Fibroblast of mammary gland (primary cell): ENCODE measurements at regions not wholly inside any gene's neighbourhood (a gene's known extent, or its start where the extent isn't known, plus 50 kb on each side); places are given as distances from the start of the nearest gene placed in this dataset.
A peak's percentile ranks its signal among the peaks of the same experiment; 100 is the strongest.

Experiments used
- DNase-seq: peaks from one replicate; pipeline ENCODE4 v3.0.0-alpha.2; 2010; ENCODE audit warnings: low read depth
- H3K4me3 ChIP-seq: 2 replicates; pipeline ENCODE4 v1.5.1; 2011; ENCODE audit warnings: low read depth, mild to moderate bottlenecking, low read length, moderate library complexity; ENCODE audit not compliant: control insufficient read depth
- TF ChIP-seq, protein P1 (sequence below): conservative IDR thresholded peaks from 2 replicates; pipeline ENCODE4 v1.5.1; 2011; ENCODE audit warnings: low read depth, low read length, inconsistent platforms; ENCODE audit not compliant: control insufficient read depth, insufficient read depth

DNA sequence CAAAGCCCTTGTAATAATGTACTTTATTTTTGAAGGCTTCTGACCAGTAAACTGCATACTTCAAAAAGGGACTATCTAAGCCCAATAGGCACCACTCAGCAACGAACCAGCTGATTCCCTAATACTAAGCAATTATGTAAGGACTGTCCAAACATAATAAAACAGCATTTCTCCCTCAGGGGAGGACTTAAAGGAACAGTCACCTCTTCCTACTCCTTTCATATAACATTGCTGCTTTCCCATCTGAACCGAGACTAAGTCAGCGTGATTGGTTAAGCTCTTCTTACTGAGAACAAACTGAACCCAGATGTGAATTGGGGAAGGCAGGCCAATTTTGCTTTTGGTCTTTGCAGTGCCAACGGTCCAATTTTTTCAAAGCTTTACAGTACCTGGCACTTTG lies 420.0 kb downstream of the METTL15 start:
- TF ChIP-seq, protein P1, sequence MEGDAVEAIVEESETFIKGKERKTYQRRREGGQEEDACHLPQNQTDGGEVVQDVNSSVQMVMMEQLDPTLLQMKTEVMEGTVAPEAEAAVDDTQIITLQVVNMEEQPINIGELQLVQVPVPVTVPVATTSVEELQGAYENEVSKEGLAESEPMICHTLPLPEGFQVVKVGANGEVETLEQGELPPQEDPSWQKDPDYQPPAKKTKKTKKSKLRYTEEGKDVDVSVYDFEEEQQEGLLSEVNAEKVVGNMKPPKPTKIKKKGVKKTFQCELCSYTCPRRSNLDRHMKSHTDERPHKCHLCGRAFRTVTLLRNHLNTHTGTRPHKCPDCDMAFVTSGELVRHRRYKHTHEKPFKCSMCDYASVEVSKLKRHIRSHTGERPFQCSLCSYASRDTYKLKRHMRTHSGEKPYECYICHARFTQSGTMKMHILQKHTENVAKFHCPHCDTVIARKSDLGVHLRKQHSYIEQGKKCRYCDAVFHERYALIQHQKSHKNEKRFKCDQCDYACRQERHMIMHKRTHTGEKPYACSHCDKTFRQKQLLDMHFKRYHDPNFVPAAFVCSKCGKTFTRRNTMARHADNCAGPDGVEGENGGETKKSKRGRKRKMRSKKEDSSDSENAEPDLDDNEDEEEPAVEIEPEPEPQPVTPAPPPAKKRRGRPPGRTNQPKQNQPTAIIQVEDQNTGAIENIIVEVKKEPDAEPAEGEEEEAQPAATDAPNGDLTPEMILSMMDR = no peak

DNA sequence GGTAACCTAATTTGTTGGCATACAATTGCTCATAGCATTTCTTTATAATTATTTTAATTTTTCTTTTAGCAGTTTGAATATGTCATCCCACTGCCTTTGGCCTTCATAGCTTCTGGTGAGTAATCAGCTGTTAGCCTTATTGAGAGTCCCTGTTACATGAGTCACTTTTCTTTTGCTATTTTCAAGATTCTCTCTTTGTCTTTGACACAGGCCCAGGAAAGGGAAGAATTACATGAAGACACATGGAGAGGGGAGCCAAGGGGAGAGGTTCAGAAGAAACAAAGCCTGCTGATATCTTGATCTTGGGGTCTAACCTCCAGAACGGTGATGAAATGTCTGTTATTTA lies 418.2 kb downstream of the METTL15 start:
- TF ChIP-seq, protein P1 = no peak
- no peak overlapping the region for H3K4me3 ChIP-seq
- peak; percentile 25 for DNase-seq

More for the DNA sequence above, 420.0 kb downstream of the METTL15 start:
- H3K4me3 ChIP-seq = no peak overlapping the region
- DNase-seq = peak; percentile 25

DNA sequence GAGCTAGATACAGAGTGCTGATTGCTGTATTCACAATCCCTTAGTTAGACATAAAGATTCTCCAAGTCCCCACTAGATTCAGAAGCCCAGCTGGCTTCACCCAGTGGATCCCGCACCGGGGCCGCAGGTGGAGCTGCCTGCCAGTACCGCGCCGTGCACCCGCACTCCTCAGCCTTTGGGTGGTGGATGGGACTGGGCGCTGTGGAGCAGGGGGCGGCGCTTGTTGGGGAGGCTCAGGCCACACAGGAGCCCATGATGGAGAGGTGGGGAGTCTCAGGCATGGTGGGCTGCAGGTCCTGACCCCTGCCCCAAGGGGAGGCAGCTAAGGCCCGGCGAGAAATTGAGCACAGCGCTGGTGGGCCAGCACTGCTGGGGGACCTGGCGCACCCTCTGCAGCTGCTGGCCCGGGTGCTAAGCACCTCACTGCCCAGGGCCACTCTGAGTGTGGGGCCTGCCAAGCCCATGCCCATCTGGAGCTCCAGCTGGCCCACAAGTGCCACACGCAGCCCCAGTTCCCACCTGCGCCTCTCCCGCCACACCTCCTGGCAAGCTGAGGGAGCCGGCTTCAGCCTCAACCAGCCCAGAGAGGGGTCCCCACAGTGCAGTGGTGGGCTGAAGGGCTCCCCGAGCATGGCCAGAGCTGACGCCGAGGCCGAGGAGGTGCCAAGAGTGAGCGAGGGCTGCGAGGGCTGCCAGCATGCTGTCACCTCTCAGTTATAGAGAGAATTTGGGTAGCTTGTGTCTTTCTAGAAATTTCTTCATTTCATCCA lies 417.6 kb downstream of the METTL15 start:
- DNase-seq = no peak
- H3K4me3 ChIP-seq = no peak overlapping the region
- TF ChIP-seq, protein P1 = no peak

DNA sequence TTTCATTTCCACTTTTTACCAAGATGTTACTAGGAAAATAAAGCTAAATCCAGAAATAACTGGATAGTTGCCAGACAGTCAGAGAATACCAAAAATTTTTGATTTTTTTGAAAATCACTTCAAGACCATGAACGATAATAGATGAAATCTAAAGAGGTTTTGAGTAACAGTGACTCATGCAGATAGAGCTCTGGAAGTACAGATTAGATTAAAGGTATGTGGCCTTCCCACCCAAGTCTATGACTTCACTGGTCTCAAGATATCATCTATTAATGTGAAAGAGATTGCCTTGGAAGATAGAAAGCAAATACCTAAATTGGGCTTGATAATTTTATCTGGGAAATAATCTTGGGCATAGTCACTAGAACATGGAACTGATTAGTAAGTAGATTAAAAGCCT lies 415.9 kb downstream of the METTL15 start:
- DNase-seq = no peak
- TF ChIP-seq, protein P1 = no peak
- H3K4me3 ChIP-seq = no peak overlapping the region

DNA sequence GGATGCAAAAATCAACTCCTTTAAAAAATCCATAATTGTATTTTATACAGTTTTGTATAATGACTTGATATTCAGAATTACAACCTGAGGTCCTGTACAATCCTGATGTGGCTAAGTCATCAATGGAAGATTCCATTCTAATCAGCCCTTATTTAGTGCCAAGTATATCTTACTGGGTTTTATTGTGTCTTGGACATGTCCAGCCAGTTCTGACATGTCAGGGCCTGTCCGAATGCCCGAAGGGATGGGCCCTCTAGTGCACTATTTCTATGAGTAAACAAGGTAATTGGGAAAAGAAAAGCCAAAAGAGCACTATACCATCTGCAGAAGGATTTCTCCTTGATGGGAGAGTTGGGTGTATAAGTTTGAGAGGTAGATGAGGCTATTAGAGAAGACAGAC lies 412.9 kb downstream of the METTL15 start:
- H3K4me3 ChIP-seq = no peak overlapping the region
- DNase-seq = peak; percentile 4
- TF ChIP-seq, protein P1 = no peak

DNA sequence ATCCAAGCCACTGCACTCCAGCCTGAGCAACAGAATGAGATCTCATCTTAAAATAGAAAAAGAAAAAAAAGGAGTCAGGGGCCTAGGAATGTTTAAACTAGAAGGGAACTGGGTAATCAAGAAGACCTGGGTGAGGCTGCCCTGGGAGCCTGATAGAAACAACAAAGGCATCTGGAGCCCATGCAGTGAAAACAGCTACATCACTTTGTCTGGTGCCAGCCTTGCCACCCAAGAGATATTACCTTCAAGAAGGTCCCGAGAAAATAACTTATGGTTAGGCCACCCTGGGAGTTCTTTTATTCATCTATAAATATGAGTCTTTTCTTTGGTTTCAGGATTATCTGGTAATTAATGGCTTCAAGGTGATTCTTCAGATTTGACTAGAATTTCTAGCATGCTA lies 412.1 kb downstream of the METTL15 start:
- TF ChIP-seq, protein P1 = no peak
- no peak overlapping the region for H3K4me3 ChIP-seq
- DNase-seq = no peak
